B cell (primary cell): ENCODE measurements at regions not wholly inside any gene's neighbourhood (a gene's known extent, or its start where the extent isn't known, plus 50 kb on each side); places are given as distances from the start of the nearest gene placed in this dataset.

Source experiments
- ATAC-seq: fragments of 200-7000 bp; cut with Tn5 transposase; one replicate; pipeline ENCODE4 v1.10.0; 2021; ENCODE audit warnings: low read depth, mild to moderate bottlenecking, moderate number of reproducible peaks, moderate library complexity
- CTCF ChIA-PET: fragments of 350-600 bp; sonication (Branson Sonifier 250); formaldehyde crosslinking; loops from one replicate; lab custom pipeline; 2021; ENCODE audit warnings: antibody characterized with exemption, inconsistent platforms; lab: Charles Lee
- POLR2A ChIA-PET: fragments of 350-600 bp; sonication (Branson Sonifier 250); formaldehyde crosslinking; loops from one replicate; lab custom pipeline; 2021; ENCODE audit warnings: antibody characterized with exemption; lab: Charles Lee
- DNase-seq: peaks from one replicate; pipeline ENCODE4 v3.0.0; 2013
- H2AFZ ChIP-seq: 2 replicates; pipeline ENCODE4 v1.6.1; 2012; ENCODE audit warnings: mild to moderate bottlenecking, low read depth, low read length; ENCODE audit not compliant: insufficient read depth, poor library complexity, severe bottlenecking
- H3K27ac ChIP-seq, 2 donors: 1 replicate in 1 of 2; 2 replicates in 1 of 2; pipeline ENCODE4 v1.5.1; 2012 to 2013; ENCODE audit warnings: low read length in 2 of 2, mild to moderate bottlenecking in 2 of 2, moderate library complexity in 1 of 2
- H3K27me3 ChIP-seq, 4 experiments: fragments of 200-600 bp in 1 of 4; sonication (generic) in 1 of 4; replicated peaks in 1 of 4; 1 replicate in 2 of 4; 2 replicates in 2 of 4; pipeline versions ENCODE4 v1.6.1 to v1.7.0; 2013 to 2016; ENCODE audit warnings: low read length in 3 of 4, mild to moderate bottlenecking in 2 of 4, mixed read lengths in 1 of 4, moderate library complexity in 1 of 4; ENCODE audit not compliant: insufficient read depth in 4 of 4, control insufficient read depth in 3 of 4; ENCODE audit errors: control extremely low read depth in 1 of 4
- H3K36me3 ChIP-seq, 2 experiments: replicated peaks in 1 of 2; 1 replicate in 1 of 2; 2 replicates in 1 of 2; pipeline versions ENCODE4 v1.6.1 to v1.7.1; 2013; ENCODE audit warnings: low read length in 1 of 2; ENCODE audit not compliant: insufficient read depth in 2 of 2, control insufficient read depth in 1 of 2; ENCODE audit errors: control extremely low read depth in 1 of 2, extremely low read depth in 1 of 2
- H3K4me1 ChIP-seq, 2 donors: fragments of 200-600 bp in 1 of 2; sonication (generic) in 1 of 2; 1 replicate in 1 of 2; 2 replicates in 1 of 2; pipeline versions ENCODE4 v1.5.1 to v1.6.1; 2013 to 2017; ENCODE audit warnings: low read length in 2 of 2; ENCODE audit not compliant: control insufficient read depth in 2 of 2, insufficient read depth in 2 of 2
- H3K4me2 ChIP-seq: replicated peaks from 2 replicates; pipeline ENCODE3; 2012; ENCODE audit warnings: mild to moderate bottlenecking, low read depth, low read length; ENCODE audit not compliant: poor library complexity, severe bottlenecking
- H3K4me3 ChIP-seq, 5 experiments: fragments of 200-600 bp in 1 of 5; sonication (generic) in 1 of 5; 1 replicate in 3 of 5; 2 replicates in 2 of 5; pipeline versions ENCODE4 v1.5.1 to v1.7.0; 2011 to 2016; ENCODE audit warnings: low read length in 4 of 5, mild to moderate bottlenecking in 4 of 5, low read depth in 2 of 5, control low read depth in 1 of 5, moderate library complexity in 1 of 5; ENCODE audit not compliant: insufficient read depth in 1 of 5; ENCODE audit errors: control extremely low read depth in 1 of 5, extremely low read depth in 1 of 5
- H3K79me2 ChIP-seq: fragments of 200-600 bp; sonication (generic); one replicate; pipeline ENCODE4 v1.6.0; 2016; ENCODE audit warnings: low read length; ENCODE audit not compliant: control insufficient read depth, insufficient read depth
- H3K9ac ChIP-seq: fragments of 200-600 bp; sonication (generic); 2 replicates; pipeline ENCODE4 v1.6.1; 2017; ENCODE audit warnings: mild to moderate bottlenecking, low read length, moderate library complexity
- H3K9me3 ChIP-seq, 3 donors: one replicate each; pipeline versions ENCODE4 v1.6.1 to v1.7.1; 2013; ENCODE audit warnings: low read length in 2 of 3; ENCODE audit not compliant: control insufficient read depth in 2 of 3, insufficient read depth in 1 of 3; ENCODE audit errors: control extremely low read depth in 1 of 3
- H4K20me1 ChIP-seq: 2 replicates; pipeline ENCODE4 v1.6.0; 2012; ENCODE audit warnings: mild to moderate bottlenecking, low read length; ENCODE audit not compliant: insufficient read depth, control insufficient read depth, poor library complexity, severe bottlenecking
- H3K27ac Mint-ChIP-seq: one replicate; pipeline ENCODE4 v1.8.0; 2021; ENCODE audit warnings: mixed read lengths
- H3K27me3 Mint-ChIP-seq: one replicate; pipeline ENCODE4 v1.8.0; 2021; ENCODE audit warnings: mixed read lengths
- H3K4me1 Mint-ChIP-seq: one replicate; pipeline ENCODE4 v1.8.0; 2021; ENCODE audit warnings: mixed read lengths
- H3K4me3 Mint-ChIP-seq: one replicate; pipeline ENCODE4 v1.8.0; 2021; ENCODE audit warnings: mixed read lengths
- H3K9me3 Mint-ChIP-seq: one replicate; pipeline ENCODE4 v1.8.0; 2022; ENCODE audit warnings: mixed read lengths; ENCODE audit not compliant: insufficient read depth
- EZH2 ChIP-seq: IDR thresholded peaks from 2 replicates; pipeline ENCODE4 v1.6.1; 2012; ENCODE audit warnings: borderline replicate concordance, low read depth, mild to moderate bottlenecking, moderate library complexity, low read length; ENCODE audit not compliant: insufficient read depth, poor library complexity, severe bottlenecking
- WGBS: methylation state at CpG from one replicate; pipeline ENCODE4 v1.1.5; 2013; ENCODE audit warnings: missing lambda C conversion rate; ENCODE audit not compliant: insufficient coverage; 5-methylcytosine and 5-hydroxymethylcytosine counted together
- intact Hi-C: fragments of 100-400 bp; cut with micrococcal nuclease; formaldehyde crosslinking; loops from one replicate; pipeline ENCODE4 v1.10.0; 2022
- TF ChIP-seq, protein P1 (sequence below): fragments of 200-600 bp; IDR thresholded peaks from one replicate; pipeline ENCODE4 v1.8.0; 2022; ENCODE audit warnings: antibody characterized with exemption, mild to moderate bottlenecking

GRCh38 chr20:48470141-48470540 lies 357.7 kb downstream of the PREX1 start:
- intact Hi-C loops = no loop called here
- H3K4me1 Mint-ChIP-seq = peaks cover 13% of the 10 kb centered on the region
- no peaks in the 10 kb centered on the region for H3K9me3 Mint-ChIP-seq
- H2AFZ ChIP-seq = no peak overlapping the region
- no peaks in the 10 kb centered on the region for H4K20me1 ChIP-seq
- ChIA-PET CTCF (no interaction called here), POLR2A (no interaction called here)
- no CpG with 5 or more reads among the region's 3 CpGs for WGBS
- no peak overlapping the region for H3K27ac ChIP-seq
- no peak overlapping the region for H3K4me3 Mint-ChIP-seq
- no peaks in the 10 kb centered on the region for H3K36me3 ChIP-seq
- H3K27ac Mint-ChIP-seq = no peak overlapping the region
- peaks cover 6% of the 10 kb centered on the region for H3K27me3 Mint-ChIP-seq
- ATAC-seq (no peak), DNase-seq (no peak)
- peaks cover 0 to 7% (median 0%) of the 10 kb centered on the region in 4 experiments for H3K27me3 ChIP-seq
- H3K4me3 ChIP-seq = no peak overlapping the region
- no peak overlapping the region for H3K4me2 ChIP-seq
- H3K9me3 ChIP-seq = peaks cover 0 to 5% (median 0%) of the 10 kb centered on the region in 3 donors
- no peaks in the 10 kb centered on the region for H3K79me2 ChIP-seq
- TF ChIP-seq EZH2 = no peak
- TF ChIP-seq, protein P1, sequence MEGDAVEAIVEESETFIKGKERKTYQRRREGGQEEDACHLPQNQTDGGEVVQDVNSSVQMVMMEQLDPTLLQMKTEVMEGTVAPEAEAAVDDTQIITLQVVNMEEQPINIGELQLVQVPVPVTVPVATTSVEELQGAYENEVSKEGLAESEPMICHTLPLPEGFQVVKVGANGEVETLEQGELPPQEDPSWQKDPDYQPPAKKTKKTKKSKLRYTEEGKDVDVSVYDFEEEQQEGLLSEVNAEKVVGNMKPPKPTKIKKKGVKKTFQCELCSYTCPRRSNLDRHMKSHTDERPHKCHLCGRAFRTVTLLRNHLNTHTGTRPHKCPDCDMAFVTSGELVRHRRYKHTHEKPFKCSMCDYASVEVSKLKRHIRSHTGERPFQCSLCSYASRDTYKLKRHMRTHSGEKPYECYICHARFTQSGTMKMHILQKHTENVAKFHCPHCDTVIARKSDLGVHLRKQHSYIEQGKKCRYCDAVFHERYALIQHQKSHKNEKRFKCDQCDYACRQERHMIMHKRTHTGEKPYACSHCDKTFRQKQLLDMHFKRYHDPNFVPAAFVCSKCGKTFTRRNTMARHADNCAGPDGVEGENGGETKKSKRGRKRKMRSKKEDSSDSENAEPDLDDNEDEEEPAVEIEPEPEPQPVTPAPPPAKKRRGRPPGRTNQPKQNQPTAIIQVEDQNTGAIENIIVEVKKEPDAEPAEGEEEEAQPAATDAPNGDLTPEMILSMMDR = no peak
- no peak overlapping the region for H3K9ac ChIP-seq
- H3K4me1 ChIP-seq = no peaks in the 10 kb centered on the region

- 96% methylated on average over 3 of the region's 4 CpGs for WGBS
- Mint-ChIP-seq H3K27ac (no peak overlapping the region), H3K27me3 (peaks cover 6% of the 10 kb centered on the region), H3K9me3 (no peaks in the 10 kb centered on the region), H3K4me3 (no peak overlapping the region), H3K4me1 (peaks cover 13% of the 10 kb centered on the region)
- ChIA-PET POLR2A (no interaction called here), CTCF (no interaction called here)
- Histone ChIP-seq H4K20me1 (no peaks in the 10 kb centered on the region), H3K4me2 (no peak overlapping the region), H3K79me2 (no peaks in the 10 kb centered on the region), H3K27me3 (peaks cover 0 to 7% (median 0%) of the 10 kb centered on the region in 4 experiments), H3K27ac (no peak overlapping the region), H2AFZ (no peak overlapping the region), H3K36me3 (no peaks in the 10 kb centered on the region), H3K9ac (no peak overlapping the region), H3K9me3 (peaks cover 0 to 5% (median 0%) of the 10 kb centered on the region in 3 donors), H3K4me3 (no peak overlapping the region), H3K4me1 (no peaks in the 10 kb centered on the region)
- TF ChIP-seq, protein P1 = no peak
- no peak for TF ChIP-seq EZH2
- intact Hi-C loops = no loop called here
- DNase-seq = no peak
- ATAC-seq = no peak
Observed at GRCh38 chr20:48469026-48469425, 358.8 kb downstream of the PREX1 start.
